GM12892 (cell line): ENCODE measurements at regions not wholly inside any gene's neighbourhood (a gene's known extent, or its start where the extent isn't known, plus 50 kb on each side); places are given as distances from the start of the nearest gene placed in this dataset.

Source experiments
- POLR2A ChIP-seq: IDR thresholded peaks from 2 replicates; pipeline ENCODE4 v1.6.1; 2011; ENCODE audit warnings: low read depth, low read length, control low read depth
- POLR2AphosphoS5 ChIP-seq: IDR thresholded peaks from 2 replicates; pipeline ENCODE4 v1.6.1; 2011; ENCODE audit warnings: low read depth, low read length, control low read depth

DNA sequence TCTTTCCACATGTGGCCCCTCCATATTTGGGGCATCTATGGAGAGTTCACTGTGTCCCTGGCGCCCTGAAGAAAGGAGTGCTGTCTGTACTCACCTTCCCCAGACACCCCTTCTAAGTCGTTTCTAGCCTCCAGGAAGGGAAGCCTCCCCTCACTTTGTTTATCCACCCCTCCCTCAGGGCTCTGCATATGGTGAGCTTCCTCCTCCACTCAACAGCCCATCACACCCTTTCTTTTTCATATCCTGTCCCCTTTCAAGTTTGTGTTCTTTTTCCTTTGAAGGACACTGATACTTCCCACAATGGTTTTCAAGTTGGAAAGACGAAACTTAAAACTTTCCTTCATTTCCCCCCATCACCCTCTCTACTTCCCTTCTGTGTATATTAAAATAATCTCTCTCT is 291.4 kb upstream of the POU3F3 start:
- TF ChIP-seq POLR2A (no peak), POLR2AphosphoS5 (no peak)
